Right cardiac atrium (tissue), 5 donors: ENCODE measurements at regions not wholly inside any gene's neighbourhood (a gene's known extent, or its start where the extent isn't known, plus 50 kb on each side); places are given as distances from the start of the nearest gene placed in this dataset.

ENCODE experiments used
- ATAC-seq, 2 donors: fragments of 200-7000 bp; cut with Tn5 transposase; one replicate each; pipeline versions ENCODE4 v1.8.0 to v1.9.1; 2020; ENCODE audit warnings: moderate library complexity in 2 of 2, mild to moderate bottlenecking in 1 of 2
- DNase-seq, 3 donors: peaks; one replicate each; pipeline ENCODE4 v3.0.0-alpha.2; 2020
- H3K27ac ChIP-seq: one replicate; pipeline ENCODE4 v1.5.1; 2013; ENCODE audit warnings: mild to moderate bottlenecking, low read length, control low read depth, moderate library complexity
- H3K27me3 ChIP-seq: one replicate; pipeline ENCODE4 v1.6.1; 2013; ENCODE audit not compliant: control insufficient read depth, insufficient read depth
- H3K4me1 ChIP-seq: one replicate; pipeline ENCODE4 v1.6.1; 2013; ENCODE audit warnings: low read length; ENCODE audit not compliant: control insufficient read depth, insufficient read depth
- H3K4me3 ChIP-seq: one replicate; pipeline ENCODE4 v1.5.1; 2013; ENCODE audit warnings: low read length, control low read depth
- H3K9me3 ChIP-seq: one replicate; pipeline ENCODE4 v1.6.1; 2013; ENCODE audit warnings: low read length; ENCODE audit not compliant: control insufficient read depth
- WGBS: extraction: QIAGEN DNeasy Blood & Tissue Kit; methylation state at CpG from one replicate; pipeline ENCODE4 v1.1.7; 2013; 5-methylcytosine and 5-hydroxymethylcytosine counted together
- intact Hi-C, 4 donors: fragments of 100-400 bp; cut with DNase I; formaldehyde crosslinking; loops; one replicate each; pipeline versions ENCODE4 v1.11.0 to v1.14.0; 2022 to 2023
- donor health status: healthy with polysubstance abuse.
- donor health status: DM: no; HTN: yes; CAD: no.
- donor health status: DM: no; HTN: no; CAD: no.
- donor health status: DM: no; HTN: yes; CAD: no; lungs with severe emphysema.
- donor health status: DM: yes; HTN: yes; CAD: no.

DNA sequence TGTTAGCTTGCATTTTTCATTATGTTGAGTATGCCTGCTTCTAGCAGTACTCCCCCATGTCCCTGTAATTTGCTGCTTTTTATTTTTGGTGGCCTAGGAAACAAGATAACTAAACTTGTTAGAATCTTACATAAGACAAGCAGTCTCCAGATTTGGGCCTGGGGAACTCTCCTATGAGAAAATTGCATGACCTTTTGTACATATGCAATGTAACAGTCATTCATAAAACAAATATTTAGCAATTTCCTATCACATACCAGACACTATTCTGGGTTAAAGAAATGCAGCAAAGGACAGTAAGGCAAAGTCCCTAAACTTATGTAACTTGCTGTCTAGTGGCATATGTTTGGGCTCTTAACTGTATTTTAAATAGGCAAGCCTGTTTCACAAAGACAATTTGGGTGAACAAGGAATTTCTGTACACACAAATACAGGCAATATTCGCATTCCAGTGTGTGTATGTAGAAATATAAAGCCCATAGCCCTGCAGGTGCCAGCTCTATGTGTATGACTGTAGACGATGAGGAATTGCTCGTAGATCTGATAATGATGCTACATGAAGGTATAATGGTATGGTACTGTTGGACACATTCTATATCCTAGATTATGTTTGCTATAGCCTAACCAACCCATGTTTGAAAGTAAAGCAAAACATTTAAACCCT is 305.2 kb upstream of the CITED2 start:
- Histone ChIP-seq H3K4me1 (no peaks in the 10 kb centered on the region), H3K27me3 (no peaks in the 10 kb centered on the region), H3K27ac (no peak overlapping the region), H3K9me3 (no peaks in the 10 kb centered on the region), H3K4me3 (no peak overlapping the region)
- ATAC-seq (peak in 1 of 2 donors; percentile 41), DNase-seq (no peak)
- intact Hi-C loops = no loop called here
- 79% methylated on average over 3 of the region's 3 CpGs for WGBS

- Histone ChIP-seq H3K27me3 (no peaks in the 10 kb centered on the region), H3K27ac (no peak overlapping the region), H3K9me3 (no peaks in the 10 kb centered on the region), H3K4me1 (no peaks in the 10 kb centered on the region), H3K4me3 (no peak overlapping the region)
- ATAC-seq = no peak
- intact Hi-C loops = no loop called here
- DNase-seq = no peak
Observed at GRCh38 chr6:139676718-139677117, 302.3 kb upstream of the CITED2 start.

GRCh38 chr6:139666284-139666683 is 291.8 kb upstream of the CITED2 start:
- Histone ChIP-seq H3K27ac (no peak overlapping the region), H3K9me3 (no peaks in the 10 kb centered on the region), H3K4me3 (no peak overlapping the region), H3K27me3 (no peaks in the 10 kb centered on the region), H3K4me1 (no peaks in the 10 kb centered on the region)
- DNase-seq (no peak), ATAC-seq (no peak)
- intact Hi-C loops = no loop called here

GRCh38 chr6:139663996-139664395 is 289.5 kb upstream of the CITED2 start:
- ATAC-seq (no peak), DNase-seq (no peak)
- intact Hi-C loops = no loop called here
- H3K9me3 ChIP-seq = no peaks in the 10 kb centered on the region
- no peak overlapping the region for H3K4me3 ChIP-seq
- no peaks in the 10 kb centered on the region for H3K27me3 ChIP-seq
- no peak overlapping the region for H3K27ac ChIP-seq
- H3K4me1 ChIP-seq = no peaks in the 10 kb centered on the region
- 98% methylated on average over 1 of the region's 1 CpG for WGBS

GRCh38 chr6:139659711-139660110 is 285.3 kb upstream of the CITED2 start:
- no peak for ATAC-seq
- WGBS = 65% methylated on average over 2 of the region's 2 CpGs
- no peak overlapping the region for H3K4me3 ChIP-seq
- no peak for DNase-seq
- no peak overlapping the region for H3K27ac ChIP-seq
- no peaks in the 10 kb centered on the region for H3K27me3 ChIP-seq
- no peaks in the 10 kb centered on the region for H3K4me1 ChIP-seq
- no peaks in the 10 kb centered on the region for H3K9me3 ChIP-seq
- intact Hi-C loops = no loop called here

DNA sequence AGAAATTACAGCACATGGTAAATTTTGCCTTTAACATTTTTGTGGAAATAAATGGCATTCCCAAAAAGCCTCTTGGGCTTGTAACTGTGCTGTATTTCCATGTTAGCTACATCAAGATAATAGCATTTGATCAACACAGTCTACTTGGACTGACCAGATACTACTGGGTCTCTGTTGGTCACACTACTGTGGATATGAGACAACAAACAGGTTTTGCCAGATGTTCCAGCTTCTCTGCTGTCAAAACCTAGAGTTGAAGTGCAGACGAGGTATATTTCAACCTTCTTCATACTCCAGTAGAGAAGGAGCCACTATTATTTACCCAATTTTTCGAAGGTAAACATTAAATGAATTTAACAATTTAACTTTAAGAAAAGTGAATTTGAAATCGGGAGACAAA is 284.7 kb upstream of the CITED2 start:
- Histone ChIP-seq H3K27ac (no peak overlapping the region), H3K4me1 (no peaks in the 10 kb centered on the region), H3K27me3 (no peaks in the 10 kb centered on the region), H3K9me3 (no peaks in the 10 kb centered on the region), H3K4me3 (no peak overlapping the region)
- no peak for DNase-seq
- intact Hi-C loops = no loop called here
- 91% methylated on average over 3 of the region's 3 CpGs for WGBS
- no peak for ATAC-seq

DNA sequence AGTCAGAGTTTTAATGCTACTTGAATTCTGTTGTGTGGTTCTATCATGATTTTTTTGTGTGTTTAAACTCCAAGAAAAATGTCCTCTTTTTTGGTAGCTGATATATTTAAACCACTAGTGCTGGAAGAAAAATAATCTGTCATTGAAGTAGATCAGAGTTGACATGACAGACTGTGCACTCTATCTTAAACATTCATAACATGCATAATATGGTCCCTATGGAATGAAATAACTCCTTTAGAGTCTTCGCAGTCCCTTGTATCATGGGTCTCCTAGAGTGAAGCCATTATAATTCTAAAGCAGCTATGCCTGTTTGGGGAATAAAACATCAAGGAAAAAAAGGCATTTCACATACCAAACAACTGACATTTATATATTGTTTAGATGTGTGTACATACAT is 282.7 kb upstream of the CITED2 start:
- WGBS = 95% methylated on average over 1 of the region's 1 CpG
- intact Hi-C loops = no loop called here
- H3K27ac ChIP-seq = no peak overlapping the region
- DNase-seq (no peak), ATAC-seq (no peak)
- no peak overlapping the region for H3K4me3 ChIP-seq
- no peaks in the 10 kb centered on the region for H3K4me1 ChIP-seq
- H3K9me3 ChIP-seq = no peaks in the 10 kb centered on the region
- no peaks in the 10 kb centered on the region for H3K27me3 ChIP-seq

- Histone ChIP-seq H3K27me3 (no peaks in the 10 kb centered on the region), H3K9me3 (no peaks in the 10 kb centered on the region), H3K4me1 (no peaks in the 10 kb centered on the region), H3K4me3 (no peak overlapping the region), H3K27ac (no peak overlapping the region)
- intact Hi-C loops = no loop called here
- 86% methylated on average over 5 of the region's 5 CpGs for WGBS
- peak in 1 of 2 donors; percentile 45 for ATAC-seq
- no peak for DNase-seq
Observed at GRCh38 chr6:139655783-139656705, 281.6 kb upstream of the CITED2 start.

DNA sequence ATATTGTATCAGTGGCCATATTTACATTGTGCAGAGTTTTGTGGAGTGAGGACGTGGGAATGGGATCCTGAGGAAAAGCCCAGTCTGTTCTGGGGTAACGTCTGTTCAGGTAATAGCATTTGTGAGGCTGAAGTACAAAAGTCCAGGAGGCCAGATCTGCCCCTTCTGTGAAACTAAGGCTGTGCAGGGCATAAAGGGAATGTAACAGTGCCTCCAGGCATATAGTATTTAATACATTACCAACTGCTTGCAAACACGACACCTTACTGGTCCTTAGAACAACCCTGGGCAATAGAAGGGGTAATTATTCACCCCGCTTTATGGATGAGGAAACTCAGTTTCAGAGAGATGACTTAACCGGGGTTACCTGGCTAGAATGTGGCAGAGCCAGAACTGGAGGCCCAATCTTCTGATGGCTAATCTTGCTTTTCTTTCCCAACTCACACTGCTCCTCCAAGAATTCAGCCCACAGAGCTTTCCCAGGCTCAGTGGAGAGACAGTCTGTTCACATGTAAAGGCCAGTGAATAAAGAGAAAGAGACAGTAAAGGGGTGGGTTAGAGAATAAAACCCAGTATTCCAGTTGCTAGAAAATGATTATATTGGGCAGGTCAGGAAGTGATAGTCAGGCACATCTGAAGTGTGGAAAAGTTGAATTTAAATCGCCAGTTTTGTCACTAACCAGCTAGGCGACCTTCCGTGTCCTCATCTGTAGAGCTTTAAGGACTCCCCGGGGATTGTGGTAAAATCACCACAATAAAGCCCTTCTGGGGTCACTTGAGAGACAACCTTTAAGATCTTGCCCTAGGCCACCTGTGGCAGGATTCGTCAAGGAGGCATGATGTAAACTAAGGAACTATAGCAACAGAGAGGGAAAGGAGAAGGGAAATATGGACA is 280.7 kb upstream of the CITED2 start:
- DNase-seq (no peak), ATAC-seq (no peak)
- Histone ChIP-seq H3K4me1 (no peaks in the 10 kb centered on the region), H3K27me3 (no peaks in the 10 kb centered on the region), H3K4me3 (no peak overlapping the region), H3K9me3 (no peaks in the 10 kb centered on the region), H3K27ac (no peak overlapping the region)
- 90% methylated on average over 10 of the region's 10 CpGs for WGBS
- intact Hi-C loops = no loop called here

DNA sequence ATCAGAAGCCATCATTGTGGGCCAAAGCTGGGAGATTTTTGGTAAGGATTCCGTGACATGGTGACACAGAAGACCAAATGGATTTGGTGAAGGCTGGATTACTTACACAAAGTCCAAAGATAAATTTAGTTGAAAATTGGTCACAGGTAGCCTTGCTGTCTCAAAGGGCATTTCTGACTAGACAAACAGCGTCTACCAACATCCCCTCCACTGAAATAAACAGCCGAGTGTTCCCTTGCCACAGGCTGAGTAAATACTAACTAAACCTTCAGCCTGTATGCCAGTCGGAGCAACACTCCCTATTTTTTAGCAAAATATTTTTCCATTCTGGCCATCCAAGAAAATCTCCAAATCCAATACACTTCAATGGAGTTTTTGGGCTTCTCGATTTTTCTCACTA is 279.9 kb upstream of the CITED2 start:
- Histone ChIP-seq H3K4me3 (no peak overlapping the region), H3K27me3 (no peaks in the 10 kb centered on the region), H3K9me3 (no peaks in the 10 kb centered on the region), H3K4me1 (no peaks in the 10 kb centered on the region), H3K27ac (no peak overlapping the region)
- no peak for ATAC-seq
- WGBS = 94% methylated on average over 5 of the region's 5 CpGs
- intact Hi-C loops = no loop called here
- DNase-seq = no peak

DNA sequence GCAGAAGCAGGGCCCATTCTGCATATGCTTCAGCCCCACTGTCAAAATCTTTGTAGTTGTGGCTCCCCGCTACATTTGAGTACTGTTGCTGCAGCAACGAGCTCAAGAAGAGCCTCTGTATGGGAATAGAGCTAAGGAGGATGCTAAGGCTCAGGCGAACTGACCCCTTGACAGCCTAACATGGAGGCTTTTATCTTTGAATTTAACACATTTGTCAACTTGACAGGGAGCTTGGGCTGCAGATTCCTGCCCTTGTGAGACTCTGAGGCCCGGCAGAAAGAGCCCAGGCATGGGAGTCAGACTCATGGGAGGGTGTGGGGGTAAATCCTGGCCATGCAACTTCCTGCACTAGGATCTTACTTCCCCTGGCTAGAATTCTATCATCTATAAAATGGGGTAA is 278.7 kb upstream of the CITED2 start:
- H3K27me3 ChIP-seq = no peaks in the 10 kb centered on the region
- intact Hi-C loops = no loop called here
- no peaks in the 10 kb centered on the region for H3K4me1 ChIP-seq
- no peaks in the 10 kb centered on the region for H3K9me3 ChIP-seq
- no peak overlapping the region for H3K4me3 ChIP-seq
- no peak for DNase-seq
- no peak overlapping the region for H3K27ac ChIP-seq
- WGBS = 73% methylated on average over 4 of the region's 4 CpGs
- ATAC-seq = no peak
